ENCODE measurements at regions not wholly inside any gene's neighbourhood (a gene's known extent, or its start where the extent isn't known, plus 50 kb on each side); places are given as distances from the start of the nearest gene placed in this dataset.
"Not testable (repeated sequence)": the region's sequence is repeated elsewhere in the genome, so short reads cannot be mapped to it uniquely, and the experiment has no call there.

DNA sequence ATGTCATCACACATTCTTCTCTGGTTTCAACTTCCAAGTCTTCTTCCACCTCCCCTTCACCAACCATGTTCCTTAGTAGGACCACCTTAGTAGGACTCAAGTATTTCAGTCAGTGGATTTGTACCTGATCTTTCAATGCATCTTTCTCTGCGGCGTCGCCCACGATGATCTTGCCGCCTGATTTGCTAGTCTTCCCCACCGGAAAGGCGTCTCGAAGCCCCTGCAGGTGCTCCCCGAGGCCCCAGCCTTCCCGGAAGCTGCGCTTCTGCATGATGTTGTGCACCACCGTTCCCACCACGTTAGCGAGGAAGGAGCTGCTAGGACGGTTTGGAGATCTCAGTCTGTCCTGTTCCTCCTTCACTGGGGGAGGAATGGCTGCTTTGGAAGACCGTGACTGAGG, 219.7 kb upstream of the SPATA31A3 start:
- TF ChIP-seq, protein P1, sequence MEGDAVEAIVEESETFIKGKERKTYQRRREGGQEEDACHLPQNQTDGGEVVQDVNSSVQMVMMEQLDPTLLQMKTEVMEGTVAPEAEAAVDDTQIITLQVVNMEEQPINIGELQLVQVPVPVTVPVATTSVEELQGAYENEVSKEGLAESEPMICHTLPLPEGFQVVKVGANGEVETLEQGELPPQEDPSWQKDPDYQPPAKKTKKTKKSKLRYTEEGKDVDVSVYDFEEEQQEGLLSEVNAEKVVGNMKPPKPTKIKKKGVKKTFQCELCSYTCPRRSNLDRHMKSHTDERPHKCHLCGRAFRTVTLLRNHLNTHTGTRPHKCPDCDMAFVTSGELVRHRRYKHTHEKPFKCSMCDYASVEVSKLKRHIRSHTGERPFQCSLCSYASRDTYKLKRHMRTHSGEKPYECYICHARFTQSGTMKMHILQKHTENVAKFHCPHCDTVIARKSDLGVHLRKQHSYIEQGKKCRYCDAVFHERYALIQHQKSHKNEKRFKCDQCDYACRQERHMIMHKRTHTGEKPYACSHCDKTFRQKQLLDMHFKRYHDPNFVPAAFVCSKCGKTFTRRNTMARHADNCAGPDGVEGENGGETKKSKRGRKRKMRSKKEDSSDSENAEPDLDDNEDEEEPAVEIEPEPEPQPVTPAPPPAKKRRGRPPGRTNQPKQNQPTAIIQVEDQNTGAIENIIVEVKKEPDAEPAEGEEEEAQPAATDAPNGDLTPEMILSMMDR (conservative IDR thresholded peaks at IDR 0.05; ENCODE audit: low read depth, low read length): not testable (repeated sequence)
- TF ChIP-seq EZH2 (IDR thresholded peaks at IDR 0.05; ENCODE audit: borderline replicate concordance, low read depth, low read length, poor library complexity, severe bottlenecking): not testable (repeated sequence)

Measured in A673 (cell line).